Activated naive CD4-positive, alpha-beta T cell treated with Interleukin-2 at 50 U/mL for 16 hours (primary cell): ENCODE measurements at regions not wholly inside any gene's neighbourhood (a gene's known extent, or its start where the extent isn't known, plus 50 kb on each side); places are given as distances from the start of the nearest gene placed in this dataset.

Experiments used
- DNase-seq: peaks from one replicate; pipeline ENCODE4 v3.0.0-alpha.2; 2020

DNA sequence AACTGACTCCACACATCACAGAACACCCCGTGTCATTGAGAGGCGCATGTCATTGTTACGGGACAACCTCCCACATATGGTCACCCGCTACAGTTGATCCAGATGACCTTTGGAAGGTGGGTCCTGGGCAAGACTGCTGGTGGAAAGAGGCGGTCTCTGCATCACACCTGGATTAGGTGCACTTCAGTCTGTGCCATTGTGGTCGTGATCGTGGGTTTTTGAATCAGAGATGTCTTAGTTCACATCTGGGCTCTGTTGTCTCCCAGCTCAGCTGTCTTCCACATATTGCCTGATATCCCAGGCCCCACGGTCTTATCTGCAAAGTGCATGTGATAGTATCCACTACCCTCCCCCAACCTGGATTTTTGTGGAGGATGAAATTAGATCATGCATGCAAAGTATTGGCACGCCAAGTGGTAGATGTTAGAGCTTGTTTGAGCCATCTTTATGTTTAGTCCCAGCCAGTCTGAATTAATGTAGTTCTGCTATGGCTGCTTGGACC is 208.7 kb upstream of the FOXN3 start:
- DNase-seq = no peak

DNA sequence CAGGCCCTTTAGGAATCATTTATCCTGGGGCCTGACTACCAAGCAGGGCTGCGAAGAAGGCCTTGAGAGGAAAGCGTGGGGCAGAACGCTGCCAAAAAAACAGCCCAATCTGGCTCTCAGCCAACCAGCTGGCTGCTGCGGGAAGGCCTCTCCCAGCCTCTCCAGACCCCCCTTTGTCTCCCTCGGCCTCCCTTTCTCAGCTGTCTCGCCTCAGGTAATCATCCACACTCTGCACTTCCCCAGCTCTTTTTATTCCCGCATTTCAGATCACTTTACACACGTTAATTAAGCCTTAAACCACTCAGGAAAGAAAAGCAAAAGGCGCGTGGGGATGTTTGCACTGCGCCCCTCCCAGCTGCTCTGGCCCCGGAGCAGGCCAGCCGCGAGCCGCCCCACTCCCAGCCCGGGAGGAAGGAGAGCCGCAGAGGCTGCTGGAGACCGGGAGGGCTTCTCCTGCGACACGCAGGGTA is 208.2 kb upstream of the FOXN3 start:
- no peak for DNase-seq

DNA sequence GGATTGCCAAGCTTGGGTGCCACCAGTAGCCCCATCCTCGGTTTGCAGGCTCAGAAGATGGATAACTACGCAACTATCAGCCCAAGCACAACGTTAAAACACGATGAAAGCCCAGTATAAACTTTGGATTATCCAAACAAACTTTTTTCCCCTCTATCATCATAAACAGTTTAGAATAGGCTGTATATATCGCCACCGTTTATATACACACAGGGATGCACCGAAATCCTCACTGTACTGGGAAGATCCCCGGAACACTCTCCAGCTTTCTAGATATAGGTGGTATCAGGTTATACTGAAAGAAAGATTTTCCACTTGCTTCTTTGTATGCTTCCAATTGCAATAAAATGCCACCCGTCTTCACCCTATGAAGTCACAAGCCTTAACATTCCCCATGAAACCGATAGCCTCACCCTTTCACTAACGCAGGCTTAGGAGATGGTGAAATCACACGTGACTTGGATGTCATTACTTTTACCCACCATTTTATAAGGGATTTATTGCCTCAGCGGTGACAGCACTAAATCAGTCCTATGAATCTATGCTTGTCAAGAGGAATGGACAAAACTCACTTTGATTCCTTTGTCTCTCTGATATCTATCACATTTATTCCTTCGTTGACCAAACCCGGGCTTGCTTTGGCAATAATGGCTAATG is 207.6 kb upstream of the FOXN3 start:
- no peak for DNase-seq

DNA sequence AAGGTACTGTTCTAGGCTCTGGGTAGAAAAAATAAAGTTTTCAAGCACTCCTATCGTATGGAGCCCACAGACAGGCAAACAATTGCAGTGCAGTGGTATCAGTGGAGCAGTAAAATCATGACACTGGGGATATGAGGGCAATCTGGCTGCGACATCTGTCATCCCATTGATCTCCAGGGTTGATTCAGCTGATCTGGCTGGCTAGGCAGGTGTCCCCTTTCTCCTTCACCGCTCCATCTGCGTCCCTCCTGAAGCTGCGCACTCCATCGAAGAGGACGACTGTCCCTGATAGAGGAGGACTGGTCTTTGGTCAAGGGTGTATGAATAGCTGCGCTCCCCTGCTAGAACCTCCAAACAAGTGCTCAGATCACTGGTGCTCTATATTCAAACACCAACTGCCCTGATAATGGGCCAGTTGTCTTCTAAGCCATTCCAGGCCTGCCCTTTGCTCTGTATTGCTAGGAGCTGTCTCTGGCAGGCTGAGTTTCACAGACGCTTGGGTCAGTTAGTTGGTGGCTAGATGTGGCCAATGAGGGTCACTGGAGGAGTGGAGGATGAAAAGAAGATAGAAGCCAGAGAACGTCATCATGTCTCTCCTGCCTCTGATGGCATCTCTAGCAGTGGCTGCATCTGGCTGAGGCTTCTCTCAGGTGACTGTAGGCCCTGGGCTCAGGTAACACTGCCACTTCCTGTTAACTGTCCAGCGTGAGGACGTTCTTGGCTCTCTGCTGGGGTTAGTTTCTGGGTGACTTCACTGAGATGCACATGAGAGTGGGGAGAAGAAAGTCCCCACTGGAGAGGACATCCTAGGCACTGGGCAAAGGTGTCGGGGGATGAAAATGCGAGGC is 205.0 kb upstream of the FOXN3 start:
- no peak for DNase-seq

DNA sequence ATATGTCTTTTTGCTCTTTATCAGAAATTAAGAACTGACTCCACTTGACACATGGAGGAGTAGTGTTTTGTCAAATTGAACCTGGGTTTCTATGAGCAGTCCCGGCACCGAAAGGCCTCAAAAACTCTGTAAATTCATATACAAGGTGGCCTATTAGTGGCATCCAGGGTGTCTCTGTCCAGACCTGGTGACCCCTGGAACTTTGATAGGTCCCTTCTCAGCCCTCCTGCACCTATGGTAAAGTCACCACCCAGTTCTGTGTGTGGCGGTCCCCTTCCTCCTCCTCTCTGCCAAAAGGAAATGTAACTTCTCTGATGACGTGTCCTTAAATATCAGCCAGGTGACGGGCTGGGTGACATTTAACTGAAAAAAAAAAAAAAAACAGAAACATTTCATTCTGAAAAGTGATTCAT is 204.0 kb upstream of the FOXN3 start:
- DNase-seq = peak; percentile 60

DNA sequence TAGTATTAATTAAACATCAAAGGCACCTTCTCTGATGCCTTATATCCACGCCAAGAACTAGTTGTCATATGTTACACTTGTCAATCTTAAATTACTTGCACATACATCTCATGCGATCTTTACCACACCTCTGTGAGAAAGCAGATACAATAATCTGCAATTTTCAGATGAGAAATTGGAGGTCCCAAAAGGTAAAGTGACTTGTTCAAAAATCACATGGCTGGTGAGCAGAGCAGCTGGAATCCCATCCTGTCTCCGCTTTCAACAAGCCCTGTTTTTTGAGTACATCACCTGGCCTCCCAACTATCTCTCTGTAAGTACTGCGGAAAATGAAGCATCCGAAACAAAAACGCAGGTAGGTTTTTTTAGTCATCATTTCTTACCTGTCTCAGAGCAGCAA is 203.4 kb upstream of the FOXN3 start:
- DNase-seq = no peak

DNA sequence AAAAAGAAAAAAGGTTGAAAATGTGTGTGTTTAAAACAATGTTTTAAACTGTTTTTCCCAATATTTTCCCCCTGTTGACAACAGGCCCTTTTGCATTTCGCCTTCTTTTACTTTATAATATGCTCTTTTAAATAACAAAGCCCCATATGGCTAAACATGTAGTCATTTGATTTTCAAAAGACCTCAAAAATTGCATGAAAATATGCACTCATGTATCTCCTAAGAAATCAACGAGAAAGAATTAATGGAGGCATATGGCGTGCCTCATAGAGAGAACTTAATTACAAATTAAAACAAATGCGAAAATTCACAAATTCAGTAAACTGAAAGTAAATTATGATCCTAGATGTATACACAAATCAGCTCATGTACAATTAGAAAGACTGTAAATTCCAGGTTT is 202.6 kb upstream of the FOXN3 start:
- no peak for DNase-seq

DNA sequence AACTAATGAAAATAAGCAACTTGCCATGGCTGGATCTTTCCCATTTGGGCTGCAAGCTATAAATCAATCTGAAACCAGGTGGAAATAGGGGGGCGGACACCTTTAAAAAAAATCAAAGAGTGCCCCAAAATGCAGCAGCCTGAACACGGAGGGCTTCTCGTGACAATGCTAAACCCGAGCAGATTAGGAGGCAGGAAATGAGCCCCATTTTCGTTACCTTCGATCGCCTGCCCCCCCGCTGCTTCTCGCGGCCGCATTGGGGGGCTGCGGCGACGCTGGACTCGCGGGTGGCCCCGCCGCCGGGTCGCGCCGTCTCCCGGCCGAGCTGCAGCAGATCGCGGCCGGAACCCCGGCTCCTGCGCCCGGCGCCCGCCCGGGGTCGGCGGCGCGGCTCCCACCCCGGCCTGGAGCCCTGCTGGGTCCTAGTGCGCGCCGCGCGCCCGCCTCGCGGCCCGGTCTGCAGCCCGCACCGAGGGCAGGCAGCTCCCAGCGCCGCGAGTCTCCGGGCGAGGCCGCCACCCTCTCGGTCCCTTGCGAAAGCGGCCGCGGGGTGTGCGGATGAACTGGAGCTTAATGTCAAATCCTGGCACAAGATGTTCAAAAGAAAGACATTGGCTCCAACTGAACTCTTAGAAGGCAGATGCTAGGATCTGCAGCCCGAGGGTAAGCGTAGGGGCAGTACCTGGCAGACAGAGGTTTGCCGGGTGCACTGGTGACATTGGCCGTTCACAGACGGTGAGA is 201.9 kb upstream of the FOXN3 start:
- DNase-seq = peak; percentile 69

DNA sequence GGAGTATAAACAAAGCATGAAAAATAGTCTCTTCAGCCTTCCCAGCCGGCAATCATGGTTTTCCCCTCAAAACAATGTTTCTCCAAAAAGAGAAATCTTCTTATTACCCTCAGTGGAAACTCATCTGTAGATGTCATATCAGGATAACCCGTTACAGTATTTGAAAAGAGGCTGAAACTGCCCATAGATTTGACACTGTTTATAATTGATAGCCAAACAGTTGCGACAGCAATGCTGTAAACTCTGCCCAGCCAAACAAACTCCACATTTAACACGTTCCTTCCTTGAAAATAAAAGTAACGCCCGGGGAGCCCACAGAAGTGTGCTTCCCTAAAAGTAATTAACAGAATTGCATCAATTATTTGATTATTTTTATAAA is 201.3 kb upstream of the FOXN3 start:
- DNase-seq = no peak

DNA sequence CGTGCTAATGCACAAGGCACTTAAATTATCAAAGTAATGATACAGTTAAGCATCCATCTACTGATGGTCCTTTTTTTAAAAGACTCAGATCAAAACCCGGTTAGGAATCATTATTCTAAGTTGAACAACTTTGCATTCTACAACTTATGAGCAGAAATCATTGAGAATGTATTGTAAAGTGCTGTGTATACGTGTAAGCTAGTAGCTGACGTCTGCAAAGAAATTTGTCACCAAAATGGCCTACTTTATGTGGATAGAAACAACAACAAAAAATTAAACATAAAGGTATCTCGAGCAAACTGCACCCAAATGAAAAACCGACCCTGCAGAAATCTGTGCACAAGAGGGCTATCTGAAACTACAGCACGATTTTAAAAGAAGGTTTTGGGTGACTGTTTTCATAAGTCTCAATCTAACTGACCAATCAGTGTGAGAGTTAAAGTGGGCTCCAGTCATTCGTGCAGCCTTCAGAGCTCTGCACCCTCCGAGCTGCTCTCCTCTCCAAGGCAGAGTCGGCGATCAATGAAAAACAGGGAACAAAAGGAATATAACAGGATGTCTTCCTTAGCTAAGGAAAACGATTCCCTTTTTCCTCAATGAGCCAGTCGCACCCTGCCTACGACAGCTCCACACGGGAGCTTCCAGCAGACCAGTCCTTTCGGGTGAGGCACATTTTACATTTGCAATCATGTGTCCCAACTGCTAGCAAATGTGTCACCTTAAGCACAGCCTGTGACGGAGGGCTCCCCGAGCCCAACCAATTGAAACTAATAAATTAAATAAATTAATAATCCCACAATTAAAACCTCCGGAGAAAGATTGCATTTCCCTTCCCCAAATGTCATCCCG is 200.7 kb upstream of the FOXN3 start:
- DNase-seq = peak; percentile 27

DNA sequence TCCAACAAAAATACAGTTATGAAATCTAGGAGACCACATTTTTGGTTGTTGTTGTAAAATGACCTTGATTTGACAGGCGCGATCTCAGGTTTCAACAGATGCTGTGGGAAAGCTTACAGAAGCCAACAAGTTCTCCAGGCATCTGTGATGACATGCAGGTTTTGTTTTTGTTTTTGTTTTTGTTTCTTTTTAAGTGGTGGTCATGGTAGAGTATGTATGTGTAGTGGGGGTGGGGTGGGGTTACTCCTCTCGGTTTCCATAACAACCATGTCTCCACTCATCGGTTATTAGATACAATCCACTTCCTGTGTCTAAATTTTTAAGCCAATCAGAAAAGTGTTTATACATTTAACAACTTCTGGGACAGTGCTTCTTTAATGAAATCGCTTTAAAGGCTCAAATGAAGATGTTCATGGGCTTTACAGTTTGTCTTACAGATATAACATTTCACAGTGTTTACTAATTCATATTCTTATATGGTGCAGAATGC is 199.9 kb upstream of the FOXN3 start:
- peak; percentile 25 for DNase-seq

DNA sequence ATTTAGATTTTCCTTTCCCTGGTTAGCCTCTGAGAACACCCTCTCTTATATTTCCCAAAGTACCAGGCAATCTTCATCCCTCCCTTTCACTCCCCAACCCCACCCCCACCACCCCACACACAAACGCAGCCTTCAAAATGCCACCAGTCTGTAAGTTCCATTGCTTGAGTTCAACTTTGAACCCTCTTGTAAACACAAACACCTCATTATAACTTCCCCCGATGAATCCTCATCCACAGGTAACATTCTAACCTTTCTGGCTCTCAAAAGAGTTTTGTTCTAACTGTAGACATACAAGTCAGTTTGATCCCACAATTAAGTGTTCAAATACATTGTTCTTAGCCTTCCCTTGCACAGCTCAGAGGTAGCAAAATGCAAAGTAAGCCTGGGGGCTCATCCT is 199.4 kb upstream of the FOXN3 start:
- DNase-seq = no peak

DNA sequence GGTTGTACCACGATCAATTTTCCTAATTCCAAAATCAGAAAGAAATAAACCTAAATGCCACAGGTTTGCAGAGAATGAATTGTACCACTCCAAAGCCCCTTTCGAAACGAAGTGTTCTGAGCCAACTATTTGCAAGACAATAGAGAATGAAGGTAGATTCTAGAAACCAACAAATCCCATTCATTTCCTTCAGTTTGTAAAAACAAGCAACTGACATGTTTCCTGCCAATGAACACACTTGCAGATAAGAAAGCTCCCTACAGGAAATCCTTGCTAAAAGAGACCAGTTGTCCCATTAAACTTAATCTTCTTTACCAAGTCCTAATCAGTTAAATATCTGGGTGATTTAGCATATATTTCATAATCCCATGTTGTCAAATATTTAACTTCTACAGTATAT is 198.4 kb upstream of the FOXN3 start:
- DNase-seq = no peak

DNA sequence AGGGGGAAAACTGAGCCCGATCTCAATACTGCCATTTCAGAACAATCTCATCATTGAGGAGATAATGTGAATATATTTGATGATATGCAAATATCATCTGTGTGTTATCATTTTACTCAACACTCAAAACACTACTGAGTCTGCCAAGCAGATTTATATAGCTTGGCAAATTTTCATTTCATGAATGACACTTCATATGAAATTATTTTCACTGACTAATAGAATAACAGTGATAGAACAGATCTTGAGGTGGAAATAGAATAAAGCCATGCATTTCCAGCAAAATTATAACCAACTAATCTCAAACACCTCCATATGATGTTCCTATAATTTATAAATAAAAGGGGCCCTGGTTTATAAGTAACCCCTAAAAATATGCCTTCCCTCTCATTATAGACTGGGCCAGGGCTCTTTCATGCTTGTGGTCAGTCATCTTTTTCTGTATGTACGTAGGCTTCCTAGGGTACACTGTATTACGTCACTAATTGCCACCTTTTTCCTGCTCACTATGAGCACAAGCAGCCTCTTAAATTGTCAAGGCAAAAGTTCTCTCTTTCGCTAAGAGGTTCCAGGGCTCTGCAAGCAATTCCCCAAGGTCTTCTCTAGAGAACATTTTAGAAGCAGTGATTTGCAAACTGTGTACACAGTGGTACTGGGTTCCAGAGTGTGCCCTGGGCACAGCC is 197.1 kb upstream of the FOXN3 start:
- no peak for DNase-seq

DNA sequence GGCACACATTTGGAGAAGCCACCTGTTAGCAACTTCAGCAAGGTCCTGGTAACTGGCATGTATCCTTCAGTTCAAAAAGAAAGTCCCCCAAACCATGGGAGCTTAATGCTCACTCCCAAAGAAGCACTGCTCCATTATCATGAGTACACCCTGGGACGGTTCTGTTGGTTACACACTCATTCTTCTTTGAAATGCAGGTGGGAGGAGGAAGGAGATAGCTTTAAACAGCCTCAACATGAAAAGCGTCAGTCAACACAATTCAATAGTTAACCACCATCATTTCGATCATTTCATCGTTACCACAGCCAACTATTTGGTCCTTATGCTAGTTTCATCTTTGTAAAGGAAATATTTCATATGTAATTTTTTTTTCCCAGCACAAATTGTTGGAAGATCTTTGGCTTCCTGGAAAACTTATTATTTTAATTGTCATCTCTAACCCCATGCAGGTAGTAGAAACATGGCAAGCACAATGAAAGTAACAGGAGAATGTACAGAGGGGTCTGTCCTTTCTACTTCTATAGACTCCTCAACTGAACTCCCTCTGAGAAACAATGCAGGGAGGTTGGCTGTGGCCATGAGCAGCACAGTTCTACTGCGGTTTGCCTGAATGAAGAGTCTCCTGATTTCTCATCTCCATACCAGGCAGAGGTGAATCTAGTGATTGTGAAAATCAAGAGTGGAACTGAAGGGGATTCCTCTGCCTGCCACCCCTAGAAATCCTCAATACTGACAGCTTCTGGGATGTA is 196.4 kb upstream of the FOXN3 start:
- DNase-seq = peak; percentile 20

DNA sequence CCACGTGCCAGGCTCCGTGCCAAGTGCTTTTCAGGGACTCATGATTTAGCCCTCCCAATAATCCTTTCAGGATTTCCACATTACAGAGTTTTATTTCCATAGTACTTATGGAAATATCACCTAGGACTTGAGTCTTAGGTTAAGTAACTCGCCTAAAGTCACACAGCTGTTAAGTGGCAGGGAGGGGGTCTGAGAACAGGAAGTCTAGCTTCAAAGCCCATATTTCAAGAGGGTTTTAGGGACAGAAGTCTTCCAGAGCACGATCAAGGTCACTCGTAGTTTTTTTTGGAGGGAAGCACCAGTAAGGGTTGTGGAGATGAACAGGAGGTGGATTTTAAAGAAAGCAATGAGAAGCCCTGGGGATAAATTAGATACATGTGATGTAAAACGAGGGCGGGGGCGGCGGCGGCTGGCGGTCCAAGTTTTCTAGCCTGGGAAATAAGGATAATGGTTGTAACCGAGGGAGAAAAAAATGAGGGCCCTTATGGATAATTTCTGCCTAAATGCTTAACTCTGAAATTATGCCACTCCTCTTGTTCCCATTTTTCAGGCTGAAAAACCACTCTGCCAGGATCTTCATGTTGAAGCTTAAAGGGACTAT is 192.6 kb upstream of the FOXN3 start:
- no peak for DNase-seq

DNA sequence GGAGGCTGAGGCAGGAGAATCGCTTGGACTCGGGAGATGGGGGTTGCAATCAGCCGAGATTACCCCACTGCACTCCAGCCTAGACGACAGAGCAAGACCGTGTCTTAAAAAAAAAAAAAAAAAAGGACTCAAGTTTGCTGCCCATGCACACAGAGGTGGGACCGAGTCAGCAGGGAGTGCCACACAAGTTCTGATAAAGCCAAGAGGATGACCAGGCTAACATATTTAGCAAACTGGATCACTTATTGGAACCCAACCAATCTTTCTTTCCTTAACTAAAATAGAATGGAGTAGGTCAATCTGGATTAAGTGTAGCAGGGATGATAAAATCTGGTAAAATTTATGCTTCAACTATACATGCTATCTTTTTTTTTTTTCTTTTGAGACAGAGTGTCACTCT is 190.4 kb upstream of the FOXN3 start:
- no peak for DNase-seq

DNA sequence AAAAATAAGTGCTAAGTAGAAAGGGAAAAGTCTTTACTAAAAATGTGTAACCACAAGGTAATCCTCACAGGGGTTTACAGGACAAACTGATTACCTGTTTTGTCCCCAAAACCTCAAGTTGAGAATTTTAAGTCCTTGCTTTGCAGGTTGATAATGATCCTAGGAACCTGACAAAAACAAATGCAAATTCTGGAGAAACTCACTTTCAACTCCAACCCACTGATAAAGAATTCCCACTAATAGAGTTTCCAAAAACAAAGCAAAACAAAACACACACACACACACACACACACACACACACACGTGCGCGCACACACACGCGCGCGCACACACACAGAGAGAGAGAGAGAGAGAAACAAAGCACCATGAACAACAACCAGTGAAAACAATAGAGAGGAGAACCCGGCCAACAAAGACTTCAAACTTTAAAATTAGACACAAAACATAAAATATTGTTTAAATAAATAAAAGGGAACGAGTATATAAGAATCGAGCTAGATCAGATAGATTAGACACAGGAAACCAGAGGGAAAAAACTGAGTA is 187.0 kb upstream of the FOXN3 start:
- DNase-seq = no peak

DNA sequence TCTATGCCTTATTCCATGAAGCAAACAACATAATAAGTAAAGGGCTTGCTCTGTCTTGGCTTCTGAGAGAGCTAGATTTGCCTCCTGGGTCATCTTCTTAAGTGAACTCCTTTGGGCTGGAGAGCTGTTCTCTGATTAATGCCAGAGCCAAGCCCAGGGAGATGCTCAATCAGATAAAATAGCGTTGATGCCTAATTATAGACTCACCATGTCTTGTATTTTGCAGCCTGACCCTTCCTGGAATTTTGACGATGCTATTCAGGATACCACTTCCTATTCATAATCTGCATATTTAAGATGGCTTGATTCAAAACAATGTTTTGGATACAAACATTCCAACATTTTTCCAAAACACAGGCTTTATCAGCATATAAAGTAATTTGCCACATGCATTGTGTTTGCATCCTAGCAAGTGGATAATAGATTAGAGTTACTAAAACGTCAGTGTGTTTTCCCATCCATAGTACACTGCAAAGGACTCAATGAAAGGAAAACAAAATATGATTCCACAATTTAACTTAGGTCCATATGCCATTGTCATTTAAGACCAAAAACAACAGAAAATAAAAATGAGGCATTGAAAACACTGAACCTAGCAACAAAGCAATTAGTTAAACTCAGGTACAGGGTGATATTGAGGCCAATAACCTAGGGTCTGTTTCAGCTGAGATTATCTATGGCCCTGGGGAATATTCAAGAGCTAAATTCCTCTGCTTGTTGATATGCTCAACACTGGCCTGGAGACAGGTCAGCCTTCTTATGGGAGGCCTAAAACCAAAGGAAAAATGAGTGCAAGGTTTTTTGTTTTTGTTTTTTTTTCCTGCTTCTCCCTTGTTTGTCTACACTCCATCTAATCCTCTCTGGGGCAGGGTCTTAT is 184.2 kb upstream of the FOXN3 start:
- DNase-seq = no peak
